GM13977 (cell line): ENCODE measurements at regions not wholly inside any gene's neighbourhood (a gene's known extent, or its start where the extent isn't known, plus 50 kb on each side); places are given as distances from the start of the nearest gene placed in this dataset.

Experiments used
- DNase-seq: peaks from one replicate; pipeline ENCODE4 v3.0.0; 2012; ENCODE audit warnings: low spot score
- CTCF ChIP-seq: IDR thresholded peaks from 2 replicates; pipeline ENCODE4 v1.5.1; 2012; ENCODE audit warnings: mild to moderate bottlenecking, control low read depth; ENCODE audit not compliant: insufficient read depth; ENCODE audit errors: extremely low read depth, missing control alignments
- in situ Hi-C: fragments of 300-500 bp; cut with MboI; formaldehyde crosslinking; loops from one replicate; pipeline ENCODE4 v1.12.0; 2022; ENCODE audit warnings: low sequenced_read_pairs, low pct_unique_long_range_greater_than_20kb, mixed read lengths, inconsistent platforms; ENCODE audit not compliant: unreplicated experiment

GRCh38 chr4:108531461-108531860 is 88.9 kb upstream of the RPL34 start:
- no peak for TF ChIP-seq CTCF

GRCh38 chr4:108529984-108530905 is 90.1 kb upstream of the RPL34 start:
- DNase-seq = no peak
- TF ChIP-seq CTCF = no peak
- in situ Hi-C loops = no loop called here

More at GRCh38 chr4:108531461-108531860, 88.9 kb upstream of the RPL34 start:
- no peak for DNase-seq
- in situ Hi-C loops = no loop called here

GRCh38 chr4:108529102-108529501 is 91.3 kb upstream of the RPL34 start:
- no peak for DNase-seq
- in situ Hi-C loops = no loop called here
- TF ChIP-seq CTCF = no peak

- in situ Hi-C loops = no loop called here
- no peak for DNase-seq
- TF ChIP-seq CTCF = no peak
These were observed 92.7 kb upstream of the RPL34 start for GRCh38 chr4:108527723-108528122.

- DNase-seq = no peak
- in situ Hi-C loops = no loop called here
- no peak for TF ChIP-seq CTCF
These were observed 99.6 kb upstream of the RPL34 start for GRCh38 chr4:108520807-108521206.

- in situ Hi-C loops = no loop called here
- DNase-seq = no peak
- no peak for TF ChIP-seq CTCF
These were observed 100.3 kb upstream of the RPL34 start for GRCh38 chr4:108519911-108520601.
